Upper lobe of right lung (tissue), 1 donor: ENCODE measurements at regions not wholly inside any gene's neighbourhood (a gene's known extent, or its start where the extent isn't known, plus 50 kb on each side); places are given as distances from the start of the nearest gene placed in this dataset.
A peak's percentile ranks its signal among the peaks of the same experiment; 100 is the strongest.

ENCODE experiments used
- ATAC-seq: fragments of 200-7000 bp; cut with Tn5 transposase; one replicate; pipeline ENCODE4 v1.9.1; 2020; ENCODE audit warnings: mild to moderate bottlenecking, moderate library complexity
- DNase-seq: peaks from one replicate; pipeline ENCODE4 v3.0.0-alpha.2; 2020
- H3K27ac ChIP-seq: fragments of 200-600 bp; one replicate; pipeline ENCODE4 v1.8.0; 2022
- H3K27me3 ChIP-seq: fragments of 200-600 bp; one replicate; pipeline ENCODE4 v1.8.0; 2022; ENCODE audit warnings: mild to moderate bottlenecking
- H3K36me3 ChIP-seq: fragments of 200-600 bp; one replicate; pipeline ENCODE4 v1.8.0; 2022
- H3K4me1 ChIP-seq: fragments of 200-600 bp; one replicate; pipeline ENCODE4 v1.8.0; 2022
- H3K4me3 ChIP-seq: fragments of 200-600 bp; one replicate; pipeline ENCODE4 v1.8.0; 2022; ENCODE audit warnings: mild to moderate bottlenecking
- H3K9me3 ChIP-seq: fragments of 200-600 bp; one replicate; pipeline ENCODE4 v1.8.0; 2022
- CTCF ChIP-seq: fragments of 200-600 bp; IDR thresholded peaks from one replicate; pipeline ENCODE4 v1.8.0; 2022; ENCODE audit warnings: antibody characterized with exemption
- intact Hi-C: fragments of 100-400 bp; cut with DNase I; formaldehyde crosslinking; loops from one replicate; pipeline ENCODE4 v1.11.0; 2022
- donor health status: DM: no; HTN: yes; CAD: no; lungs with severe emphysema.

GRCh38 chr3:177591379-177591778 is 394.1 kb upstream of the TBL1XR1 start:
- H3K4me3 ChIP-seq: no peak overlapping the region
- no peak for TF ChIP-seq CTCF
- no peaks in the 10 kb centered on the region for H3K27me3 ChIP-seq
- DNase-seq (peak; percentile 64), ATAC-seq (peak; percentile 93)
- peaks cover 15% of the 10 kb centered on the region for H3K4me1 ChIP-seq
- no peaks in the 10 kb centered on the region for H3K9me3 ChIP-seq
- peak overlapping the region; percentile 45 for H3K27ac ChIP-seq
- intact Hi-C loops: no loop called here
- H3K36me3 ChIP-seq: no peaks in the 10 kb centered on the region

- no peak for ATAC-seq
- intact Hi-C loops: no loop called here
- no peak overlapping the region for H3K27ac ChIP-seq
Observed at GRCh38 chr3:177594096-177594495, 396.8 kb upstream of the TBL1XR1 start.

DNA sequence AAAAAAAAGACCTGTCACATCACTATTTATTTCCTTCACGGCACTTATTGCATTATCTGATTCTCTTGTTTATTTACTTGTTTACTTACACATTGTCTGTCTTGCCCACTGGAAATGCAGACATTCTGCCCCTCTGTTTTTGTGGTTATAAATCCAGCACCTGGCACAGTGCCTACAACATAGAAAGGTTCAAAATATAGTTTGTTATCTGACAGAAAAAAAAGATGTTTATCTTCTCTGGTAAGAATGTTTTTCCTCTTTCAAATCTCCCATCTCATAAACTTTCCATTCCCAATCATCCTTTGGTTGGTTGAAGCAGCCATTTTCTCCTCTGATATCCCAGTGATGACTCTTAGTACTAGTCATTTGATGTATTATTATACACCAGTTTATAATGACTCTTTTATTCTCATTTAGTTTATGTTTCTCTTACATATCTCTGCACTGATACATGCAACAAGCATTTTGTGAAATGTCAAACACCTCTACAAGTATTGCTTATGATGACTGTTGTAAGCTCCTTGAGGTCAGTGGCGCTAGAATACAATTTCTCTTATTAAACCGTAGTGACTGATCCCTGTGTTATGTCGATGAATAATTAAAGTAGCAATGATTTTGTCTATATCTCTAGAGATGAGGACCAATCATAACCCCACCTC is 398.4 kb upstream of the TBL1XR1 start:
- DNase-seq (no peak), ATAC-seq (no peak)
- Histone ChIP-seq H3K4me1 (peaks cover 50% of the 10 kb centered on the region), H3K4me3 (no peak overlapping the region), H3K9me3 (no peaks in the 10 kb centered on the region), H3K36me3 (no peaks in the 10 kb centered on the region), H3K27ac (no peak overlapping the region), H3K27me3 (no peaks in the 10 kb centered on the region)
- TF ChIP-seq CTCF: no peak
- intact Hi-C loops: no loop called here

More at GRCh38 chr3:177594096-177594495, 396.8 kb upstream of the TBL1XR1 start:
- no peak for DNase-seq
- no peaks in the 10 kb centered on the region for H3K27me3 ChIP-seq
- H3K9me3 ChIP-seq: no peaks in the 10 kb centered on the region
- peaks cover 42% of the 10 kb centered on the region for H3K4me1 ChIP-seq
- no peak for TF ChIP-seq CTCF
- no peaks in the 10 kb centered on the region for H3K36me3 ChIP-seq
- no peak overlapping the region for H3K4me3 ChIP-seq

- ATAC-seq: no peak
- Histone ChIP-seq H3K4me1 (peaks cover 45% of the 10 kb centered on the region), H3K9me3 (no peaks in the 10 kb centered on the region), H3K4me3 (no peak overlapping the region), H3K27me3 (no peaks in the 10 kb centered on the region), H3K27ac (no peak overlapping the region), H3K36me3 (no peaks in the 10 kb centered on the region)
- TF ChIP-seq CTCF: no peak
- intact Hi-C loops: no loop called here
- DNase-seq: no peak
Observed at GRCh38 chr3:177596248-177596815, 399.1 kb upstream of the TBL1XR1 start.

DNA sequence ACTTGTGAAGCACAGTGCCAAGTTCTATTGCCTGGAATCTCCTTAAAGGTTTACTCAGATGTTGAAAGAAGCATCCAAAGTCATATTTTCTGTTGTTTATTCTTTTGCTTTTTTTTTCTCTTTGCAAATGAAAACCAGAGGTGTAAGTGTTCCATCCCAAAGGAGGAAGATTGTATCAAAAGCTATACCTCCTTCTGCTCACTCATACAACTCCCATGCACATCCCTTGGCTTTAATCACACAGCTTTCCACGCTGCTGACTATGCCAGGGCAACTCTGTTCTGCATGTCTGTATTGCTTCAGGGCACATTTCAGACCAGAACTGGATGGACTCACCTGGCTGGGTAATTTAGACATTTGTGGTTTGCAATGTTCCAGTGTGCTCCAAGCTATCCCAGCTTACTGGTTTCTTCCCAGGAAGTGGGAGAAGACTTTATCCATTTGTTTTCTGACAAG is 399.6 kb upstream of the TBL1XR1 start:
- peak overlapping the region; percentile 45 for H3K27ac ChIP-seq
- H3K27me3 ChIP-seq: no peaks in the 10 kb centered on the region
- intact Hi-C loops: no loop called here
- H3K9me3 ChIP-seq: no peaks in the 10 kb centered on the region
- H3K4me3 ChIP-seq: no peak overlapping the region
- DNase-seq (no peak), ATAC-seq (no peak)
- no peaks in the 10 kb centered on the region for H3K36me3 ChIP-seq
- TF ChIP-seq CTCF: no peak
- peaks cover 45% of the 10 kb centered on the region for H3K4me1 ChIP-seq
